A673 (cell line): ENCODE measurements at regions not wholly inside any gene's neighbourhood (a gene's known extent, or its start where the extent isn't known, plus 50 kb on each side); places are given as distances from the start of the nearest gene placed in this dataset.
"Not testable (repeated sequence)": the region's sequence is repeated elsewhere in the genome, so short reads cannot be mapped to it uniquely, and the experiment has no call there.

Experiments
- BruUV-seq: library from RNA; stranded (reverse); fragments of 400-500 nt; replicated peaks from 2 replicates; lab custom pipeline; 2021; lab: Mats Ljungman, UMichigan
- CTCF ChIA-PET: fragments of 300-600 bp; sonication (Branson Sonifier 250); formaldehyde crosslinking; loops from one replicate; lab custom pipeline; 2022; ENCODE audit warnings: antibody characterized with exemption; lab: Charles Lee
- POLR2A ChIA-PET: fragments of 300-600 bp; sonication (Branson Sonifier 250); formaldehyde crosslinking; loops from one replicate; lab custom pipeline; 2022; ENCODE audit warnings: antibody characterized with exemption; ENCODE audit not compliant: low non-redundant PET; lab: Charles Lee
- DNase-seq: peaks from one replicate; pipeline ENCODE4 v3.0.0-alpha.2; 2015; ENCODE audit warnings: low spot score
- H3K27ac ChIP-seq: fragments of 200-600 bp; sonication (generic); 2 replicates; pipeline ENCODE4 v1.5.1; 2016; ENCODE audit warnings: mixed run types, low read depth, mild to moderate bottlenecking, mixed read lengths, antibody characterized with exemption, low read length; ENCODE audit not compliant: poor library complexity, severe bottlenecking
- H3K27me3 ChIP-seq: fragments of 200-600 bp; sonication (generic); replicated peaks from 2 replicates; pipeline ENCODE4 v1.6.1; 2017; ENCODE audit warnings: mixed run types, low read depth, mild to moderate bottlenecking, mixed read lengths, antibody characterized with exemption, low read length; ENCODE audit not compliant: insufficient read depth, poor library complexity
- H3K36me3 ChIP-seq: fragments of 200-600 bp; sonication (generic); 2 replicates; pipeline ENCODE4 v1.6.1; 2016; ENCODE audit warnings: mixed run types, mild to moderate bottlenecking, mixed read lengths, antibody characterized with exemption, low read length; ENCODE audit not compliant: insufficient read depth, poor library complexity, severe bottlenecking
- H3K4me1 ChIP-seq: fragments of 200-600 bp; sonication (generic); 2 replicates; pipeline ENCODE4 v1.6.1; 2017; ENCODE audit warnings: mixed run types, mild to moderate bottlenecking, mixed read lengths, antibody characterized with exemption, low read length; ENCODE audit not compliant: insufficient read depth, poor library complexity, severe bottlenecking
- H3K4me3 ChIP-seq: fragments of 200-600 bp; sonication (generic); 2 replicates; pipeline ENCODE4 v1.5.1; 2016; ENCODE audit warnings: low read depth, mixed run types, mild to moderate bottlenecking, mixed read lengths, low read length; ENCODE audit not compliant: poor library complexity, severe bottlenecking
- H3K9me3 ChIP-seq: fragments of 200-600 bp; sonication (generic); 2 replicates; pipeline ENCODE4 v1.6.1; 2016; ENCODE audit warnings: mixed run types, low read depth, mild to moderate bottlenecking, mixed read lengths, antibody characterized with exemption, low read length; ENCODE audit not compliant: poor library complexity, severe bottlenecking
- CTCF ChIP-seq: fragments of 300-800, 200-600 bp; sonication (generic); conservative IDR thresholded peaks from 2 replicates; pipeline ENCODE4 v1.5.1; 2017; ENCODE audit warnings: low read depth, mild to moderate bottlenecking, antibody characterized with exemption, low read length, moderate library complexity, mixed read lengths
- EZH2 ChIP-seq: fragments of 200-600 bp; sonication (generic); IDR thresholded peaks from 2 replicates; pipeline ENCODE4 v1.6.1; 2017; ENCODE audit warnings: borderline replicate concordance, low read depth, mild to moderate bottlenecking, mixed read lengths, antibody characterized with exemption, low read length; ENCODE audit not compliant: poor library complexity, severe bottlenecking
- intact Hi-C: fragments of 100-400 bp; cut with micrococcal nuclease; formaldehyde crosslinking; loops from one replicate; pipeline ENCODE4 v1.10.0; 2022; ENCODE audit not compliant: unreplicated experiment

GRCh38 chr4:146051728-146052391 is 113.2 kb upstream of the ZNF827 start:
- no peaks in the 10 kb centered on the region for H3K36me3 ChIP-seq
- POLR2A ChIA-PET, result interaction anchor here (0.6 kb wide), 1 partner anchor 367 kb away, joined by 6 read pairs; no protein-coding TSS in a partner anchor
- H3K27me3 ChIP-seq, result no peaks in the 10 kb centered on the region
- peak; percentile 17 for DNase-seq
- CTCF ChIA-PET, result interaction anchor here (1.0 kb wide), 1 partner anchor 43 kb away, joined by 5 read pairs; no protein-coding TSS in a partner anchor
- no peak overlapping the region for H3K27ac ChIP-seq
- H3K4me3 ChIP-seq, result no peak overlapping the region
- H3K9me3 ChIP-seq, result peaks cover 4% of the 10 kb centered on the region
- no peaks in the 10 kb centered on the region for H3K4me1 ChIP-seq
- TF ChIP-seq CTCF (no peak), EZH2 (no peak)
- intact Hi-C loops, result no loop called here
- BruUV-seq, result no TSS peak

GRCh38 chr4:146051223-146051622 is 112.6 kb upstream of the ZNF827 start:
- CTCF ChIA-PET, result interaction anchor here (1.0 kb wide), 1 partner anchor 44 kb away, joined by 5 read pairs; no protein-coding TSS in a partner anchor
- POLR2A ChIA-PET, result interaction anchor here (0.6 kb wide), 1 partner anchor 367 kb away, joined by 6 read pairs; no protein-coding TSS in a partner anchor

GRCh38 chr4:146049802-146050201 is 111.2 kb upstream of the ZNF827 start:
- POLR2A ChIA-PET, result no interaction called here
- H3K36me3 ChIP-seq, result no peaks in the 10 kb centered on the region
- no peak for DNase-seq
- no peaks in the 10 kb centered on the region for H3K27me3 ChIP-seq
- H3K4me1 ChIP-seq, result no peaks in the 10 kb centered on the region
- peaks cover 4% of the 10 kb centered on the region for H3K9me3 ChIP-seq
- H3K27ac ChIP-seq, result no peak overlapping the region
- intact Hi-C loops, result no loop called here
- no peak overlapping the region for H3K4me3 ChIP-seq
- no TSS peak for BruUV-seq
- no peak for TF ChIP-seq CTCF
- TF ChIP-seq EZH2, result no peak
- CTCF ChIA-PET, result no interaction called here

More at GRCh38 chr4:146051223-146051622, 112.6 kb upstream of the ZNF827 start:
- intact Hi-C loops, result no loop called here
- Histone ChIP-seq H3K4me1 (no peaks in the 10 kb centered on the region), H3K36me3 (no peaks in the 10 kb centered on the region), H3K27ac (no peak overlapping the region), H3K9me3 (peaks cover 4% of the 10 kb centered on the region), H3K27me3 (no peaks in the 10 kb centered on the region), H3K4me3 (no peak overlapping the region)
- TF ChIP-seq EZH2 (no peak), CTCF (no peak)
- no TSS peak for BruUV-seq
- DNase-seq, result no peak

- intact Hi-C loops, DNase-seq, H3K36me3 ChIP-seq, H3K4me3 ChIP-seq, POLR2A ChIA-PET, H3K27ac ChIP-seq, H3K9me3 ChIP-seq, CTCF ChIA-PET, H3K4me1 ChIP-seq, H3K27me3 ChIP-seq, BruUV-seq: not testable (repeated sequence)
Measured at GRCh38 chr4:146047768-146048167, 109.1 kb upstream of the ZNF827 start.
